Hematopoietic multipotent progenitor cell treated with erythropoietin and hydrocortisone succinate and interleukin-3 and kit ligand, for 4 days (in vitro differentiated cells): ENCODE measurements at regions not wholly inside any gene's neighbourhood (a gene's known extent, or its start where the extent isn't known, plus 50 kb on each side); places are given as distances from the start of the nearest gene placed in this dataset.
"Not testable (repeated sequence)": the region's sequence is repeated elsewhere in the genome, so short reads cannot be mapped to it uniquely, and the experiment has no call there.

Experiments used
- DNase-seq: peaks from one replicate; pipeline ENCODE4 v3.0.0-alpha.2; 2015

DNA sequence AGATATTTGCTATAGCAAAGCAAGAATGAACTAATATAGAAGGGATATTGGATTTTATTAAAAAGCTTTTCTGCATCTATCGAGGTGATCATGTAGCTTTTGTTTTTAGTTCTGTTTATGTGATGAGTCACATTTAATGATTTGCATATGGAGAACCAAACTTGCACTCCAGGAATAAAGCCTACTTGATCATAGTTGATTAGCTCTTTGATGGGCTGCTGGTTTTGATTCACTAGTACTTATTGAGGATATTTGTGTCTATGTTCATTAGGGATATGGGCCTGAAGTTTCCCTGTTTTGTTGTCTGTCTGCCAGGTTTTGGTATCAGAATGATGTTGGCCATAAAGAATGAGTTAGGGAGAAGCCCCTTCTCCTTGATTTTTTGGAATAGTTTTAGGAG, 310.7 kb downstream of the ARPP21 start:
- no peak for DNase-seq

DNA sequence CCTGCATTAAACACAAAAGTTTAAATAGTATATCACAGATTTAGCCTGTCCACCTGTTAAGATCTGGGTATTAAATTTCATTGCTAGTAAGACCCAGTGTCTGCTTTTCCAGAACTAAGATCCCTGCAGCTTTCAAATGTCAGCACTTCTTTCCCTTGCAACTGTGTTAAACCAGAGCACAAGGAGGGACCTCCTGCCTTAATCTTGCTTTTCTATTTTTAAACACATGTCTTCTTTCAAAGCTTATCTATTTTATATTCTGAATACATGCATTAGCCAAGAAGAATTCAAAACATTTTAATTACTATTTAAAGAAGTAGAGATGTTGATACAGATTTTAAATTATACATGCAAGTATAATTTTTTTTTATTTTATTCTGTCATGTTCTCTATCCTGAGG, 315.1 kb downstream of the ARPP21 start:
- DNase-seq: no peak

DNA sequence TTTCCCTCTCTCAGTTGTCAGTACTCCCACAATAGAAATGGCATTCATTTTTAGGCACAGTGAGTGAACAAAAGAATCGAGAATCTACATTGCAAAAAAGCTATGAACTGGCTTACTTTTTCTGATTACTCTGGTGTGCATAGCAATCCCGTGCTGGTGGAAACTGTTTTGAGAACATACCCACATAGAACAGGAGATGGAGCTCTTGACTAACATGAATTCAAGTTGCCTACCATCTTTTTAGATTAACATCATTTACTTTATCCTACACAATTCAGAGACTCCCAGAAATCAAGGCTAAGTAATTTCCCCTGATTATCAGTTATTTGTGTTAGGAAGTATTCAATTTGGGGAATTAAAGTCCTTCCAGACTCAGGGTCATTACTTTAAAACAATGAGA, 326.6 kb downstream of the ARPP21 start:
- DNase-seq: peak; percentile 75

DNA sequence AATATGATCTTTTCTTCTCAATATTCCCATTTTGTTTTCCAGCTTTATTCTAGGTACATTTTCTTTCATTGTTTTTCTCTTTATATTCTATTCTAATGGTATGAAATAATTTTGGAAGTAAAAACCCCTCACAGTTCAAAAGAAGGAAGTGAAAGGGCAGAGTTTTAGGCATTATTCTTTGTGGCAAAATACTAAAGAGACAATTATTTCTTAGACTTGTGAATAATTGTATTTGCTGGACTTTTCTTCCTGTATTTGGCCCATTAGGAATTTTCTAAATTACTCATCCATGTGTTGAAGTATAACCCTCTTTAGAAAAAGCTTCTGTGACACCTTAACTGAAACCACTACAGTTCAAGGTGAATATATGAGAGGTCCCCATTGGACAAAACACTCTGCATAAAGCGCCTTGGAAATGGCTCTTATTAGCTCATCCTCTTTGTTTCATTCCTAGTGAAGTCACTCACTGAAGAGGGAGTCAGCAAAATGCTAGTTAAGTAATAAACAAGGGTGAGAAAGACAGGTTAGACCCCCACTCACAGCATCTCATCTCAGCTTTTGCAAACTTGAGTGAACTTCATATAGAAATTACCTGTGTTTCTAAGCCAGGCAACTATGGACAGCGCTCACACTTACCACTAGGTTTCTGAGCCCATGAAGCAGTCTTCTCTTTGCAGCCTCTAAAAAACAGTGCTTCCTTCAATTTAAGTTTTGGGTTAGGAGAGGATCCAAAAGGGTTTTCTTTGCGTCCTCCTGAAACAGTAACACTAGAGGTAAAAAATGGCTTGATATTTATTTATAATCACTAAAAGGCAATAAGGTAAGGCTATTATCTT, 327.5 kb downstream of the ARPP21 start:
- DNase-seq: no peak

DNA sequence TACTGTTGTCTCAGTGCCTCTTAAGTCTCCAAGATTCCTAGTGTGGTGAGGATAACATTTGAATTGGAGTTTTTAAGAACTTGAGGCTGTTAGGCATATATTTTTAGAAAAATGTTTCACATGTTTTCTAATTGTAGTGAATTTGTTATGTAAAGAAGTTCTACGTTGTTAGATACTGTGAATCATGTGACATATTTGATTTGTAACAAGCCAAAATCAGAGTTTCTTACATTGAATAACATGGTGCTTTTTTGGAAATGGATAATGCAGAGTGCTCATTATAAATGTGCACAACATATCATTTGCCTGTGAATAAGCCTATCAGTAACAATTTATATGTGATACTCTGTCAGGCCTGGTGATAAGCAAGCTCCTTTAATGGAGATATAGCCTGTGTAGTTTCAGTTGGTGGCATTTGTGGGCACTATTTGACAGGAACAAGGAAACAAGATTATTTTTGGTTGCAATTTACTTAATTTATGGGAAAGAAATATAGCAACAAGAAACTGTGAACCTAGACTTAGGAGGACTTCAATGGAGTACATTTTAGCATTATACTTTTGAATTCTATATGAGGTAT, 328.8 kb downstream of the ARPP21 start:
- peak; percentile 74 for DNase-seq

DNA sequence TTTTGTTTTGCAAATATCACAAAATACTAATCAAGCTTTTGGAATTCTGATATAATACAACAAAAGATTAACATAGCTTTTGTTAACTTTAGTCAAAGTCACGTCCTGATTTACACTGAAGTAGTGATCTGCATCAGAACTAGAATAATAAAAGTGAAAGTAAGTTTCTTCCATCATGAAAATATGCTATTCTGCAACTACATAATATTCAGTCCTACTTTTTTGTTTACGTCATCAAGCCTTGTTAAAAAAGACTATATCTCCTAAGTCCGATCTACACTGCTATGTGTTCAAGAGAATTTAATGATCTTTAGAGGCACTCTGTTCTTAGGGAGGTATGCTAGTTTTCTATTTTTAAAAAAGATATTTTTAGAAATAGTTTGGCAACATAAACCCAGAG, 330.1 kb downstream of the ARPP21 start:
- DNase-seq: peak; percentile 31

DNA sequence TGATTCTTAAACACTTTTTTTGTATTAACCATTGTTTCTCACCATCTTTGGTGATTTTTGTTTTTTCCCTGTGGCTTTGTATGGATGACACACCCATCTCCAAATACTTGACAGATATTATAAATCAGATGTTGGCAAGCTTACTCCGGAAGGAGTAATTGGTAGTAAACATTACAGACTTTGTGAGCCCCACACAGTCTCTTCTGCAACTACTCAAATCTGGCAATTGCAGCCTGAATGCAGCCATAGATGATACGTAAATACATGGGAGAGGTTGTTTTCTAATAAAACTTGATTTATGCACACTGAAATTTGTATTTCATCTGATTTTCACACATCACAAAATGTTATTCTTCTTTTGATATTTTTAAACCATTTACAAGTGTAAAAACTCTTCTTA, 331.5 kb downstream of the ARPP21 start:
- no peak for DNase-seq

DNA sequence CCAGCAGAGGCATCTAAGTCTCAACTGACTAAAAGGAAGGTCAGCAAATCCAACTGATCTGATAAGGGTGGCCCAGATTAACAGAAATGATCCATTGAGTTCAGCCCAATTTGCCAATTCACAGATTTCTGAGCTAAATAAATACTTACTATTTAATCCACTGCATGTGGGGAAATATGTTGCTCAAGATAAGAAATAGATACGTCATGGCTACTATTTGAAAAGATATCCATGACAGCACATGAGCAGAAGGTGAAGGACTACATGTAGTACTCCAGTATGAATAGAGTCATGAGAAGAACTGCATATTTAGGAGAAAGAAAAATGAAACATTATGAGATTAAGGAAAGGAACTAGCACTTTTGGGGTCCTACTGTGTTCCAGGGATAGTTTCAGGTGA, 332.4 kb downstream of the ARPP21 start:
- DNase-seq: peak; percentile 43

DNA sequence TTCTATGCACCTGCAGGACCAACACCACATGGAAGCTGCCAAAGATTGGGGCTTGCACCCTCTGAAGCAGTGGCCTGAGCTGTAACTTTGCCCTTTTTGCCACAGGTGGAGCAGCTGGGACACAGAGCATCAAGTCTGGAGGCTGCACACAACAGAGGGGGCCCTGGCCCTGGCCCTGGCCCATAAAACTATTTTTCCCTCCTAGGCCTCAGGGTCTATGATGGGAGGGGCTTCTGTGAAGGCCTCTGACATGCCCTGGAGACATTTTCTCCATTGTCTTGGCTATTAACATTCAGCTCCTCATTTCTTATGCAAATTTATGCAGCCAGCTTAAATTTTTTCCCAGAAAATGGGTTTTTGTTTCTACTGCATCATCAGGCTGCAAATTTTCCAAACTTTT, 335.5 kb downstream of the ARPP21 start:
- DNase-seq: no peak

DNA sequence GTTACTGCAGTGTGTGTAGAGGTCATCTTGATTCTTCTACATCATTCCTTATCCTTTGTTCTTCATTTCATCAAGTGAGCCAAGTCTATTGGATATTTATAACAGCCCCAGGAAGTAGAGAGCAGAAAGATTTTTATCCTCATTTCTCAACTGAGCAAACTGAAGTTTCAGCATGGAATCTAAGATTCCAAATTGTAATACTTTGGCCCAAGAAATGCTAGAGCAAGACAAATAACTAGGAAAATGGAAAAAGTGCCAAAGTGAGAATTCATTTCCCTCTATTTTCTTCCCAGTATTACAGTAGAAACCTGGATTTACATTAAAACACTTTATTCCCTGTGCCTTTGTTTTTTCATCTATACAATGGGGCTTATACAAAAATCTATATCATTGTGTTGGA, 346.8 kb downstream of the ARPP21 start:
- DNase-seq: no peak

DNA sequence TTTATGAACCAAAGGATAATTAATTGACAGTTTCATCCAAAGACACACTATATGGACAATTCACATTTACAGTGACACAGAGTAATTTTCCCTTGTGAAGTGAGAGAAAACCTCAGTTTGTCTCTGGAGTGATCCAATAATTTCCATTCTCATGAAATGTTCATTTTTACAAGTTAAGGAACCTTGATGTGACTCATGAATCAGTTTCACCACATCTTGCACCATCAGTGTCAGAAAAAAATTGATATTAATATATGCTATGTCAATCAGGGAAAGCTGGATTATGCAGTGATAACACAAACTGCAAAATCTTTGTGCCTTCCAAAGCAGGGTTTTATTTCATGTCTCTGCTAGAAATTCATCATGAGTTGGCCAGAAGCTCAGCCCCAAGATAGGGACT, 348.1 kb downstream of the ARPP21 start:
- no peak for DNase-seq

DNA sequence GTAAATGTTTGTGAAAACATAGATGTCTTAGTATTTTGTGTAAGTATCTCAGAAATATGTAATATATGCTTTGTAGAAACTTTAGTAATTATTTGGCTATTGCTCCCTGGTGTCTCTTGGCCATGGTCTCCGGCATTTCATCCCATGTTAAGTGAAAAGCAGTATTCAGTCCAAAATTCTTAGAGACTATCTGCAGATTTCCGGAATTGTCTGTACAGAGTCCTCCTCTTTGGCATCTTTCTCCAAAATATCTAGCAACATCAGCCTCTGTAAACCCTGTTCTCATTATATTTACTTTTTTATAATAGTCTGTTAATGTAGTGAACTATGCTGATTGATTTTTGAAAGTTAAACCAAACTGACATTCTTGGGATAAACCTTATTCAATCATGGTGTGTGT, 352.7 kb downstream of the ARPP21 start:
- DNase-seq: no peak

DNA sequence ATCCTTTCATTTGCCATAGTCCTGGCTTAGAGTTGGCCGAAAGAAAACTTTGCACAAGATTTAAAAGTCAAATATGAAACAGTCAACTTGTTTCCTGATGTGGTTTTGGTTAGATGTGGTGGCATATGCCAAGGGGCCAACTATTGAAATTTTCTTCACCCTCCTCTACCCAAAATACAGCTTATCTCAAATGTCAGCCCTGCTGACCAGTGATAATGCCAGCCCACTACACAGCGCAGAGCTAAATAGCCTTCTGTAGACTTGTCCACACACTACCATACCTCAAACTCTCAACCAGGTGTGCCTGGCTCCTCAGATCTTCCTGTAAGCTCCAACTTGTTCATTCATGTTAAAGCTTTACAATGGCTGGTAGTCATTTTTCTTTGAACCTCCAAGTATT, 368.5 kb upstream of the STAC start:
- DNase-seq: peak; percentile 58

DNA sequence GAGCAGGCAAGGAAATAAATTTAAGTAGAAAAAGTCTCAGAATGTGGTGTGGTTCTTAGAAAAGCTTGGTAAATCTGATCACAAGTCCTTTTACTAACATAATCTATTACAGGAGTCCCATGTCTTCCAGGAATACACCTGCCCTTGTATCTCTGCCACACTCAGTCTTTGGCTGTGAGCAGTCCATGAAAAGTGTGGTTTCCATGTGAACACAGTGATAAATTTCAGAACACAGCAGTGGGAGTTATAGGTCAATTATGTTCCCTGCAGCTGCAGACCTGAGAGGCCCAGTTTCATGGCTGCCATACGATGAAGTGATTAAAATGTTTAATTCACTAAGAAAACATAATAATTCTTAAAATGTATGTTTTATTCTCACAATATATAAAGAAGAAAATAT, 366.9 kb upstream of the STAC start:
- no peak for DNase-seq

DNA sequence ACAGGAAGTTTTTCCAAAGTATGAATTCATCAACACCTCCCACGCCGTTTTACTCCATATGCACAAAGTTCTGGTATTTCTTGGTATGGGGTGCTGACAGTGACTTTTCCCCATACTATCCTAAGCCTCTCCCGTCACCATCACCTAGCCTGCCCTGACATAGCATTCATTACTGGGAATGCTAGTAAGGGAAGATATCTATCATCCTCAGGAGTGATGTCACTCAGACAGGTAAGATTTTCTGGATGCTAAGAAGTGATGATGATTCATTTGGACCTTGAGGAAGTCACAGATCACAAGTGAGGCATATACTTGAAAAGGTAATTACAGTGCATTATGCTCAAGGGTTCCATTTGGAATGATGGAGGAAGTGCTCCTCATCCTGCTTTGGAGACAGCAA, 355.1 kb upstream of the STAC start:
- no peak for DNase-seq

DNA sequence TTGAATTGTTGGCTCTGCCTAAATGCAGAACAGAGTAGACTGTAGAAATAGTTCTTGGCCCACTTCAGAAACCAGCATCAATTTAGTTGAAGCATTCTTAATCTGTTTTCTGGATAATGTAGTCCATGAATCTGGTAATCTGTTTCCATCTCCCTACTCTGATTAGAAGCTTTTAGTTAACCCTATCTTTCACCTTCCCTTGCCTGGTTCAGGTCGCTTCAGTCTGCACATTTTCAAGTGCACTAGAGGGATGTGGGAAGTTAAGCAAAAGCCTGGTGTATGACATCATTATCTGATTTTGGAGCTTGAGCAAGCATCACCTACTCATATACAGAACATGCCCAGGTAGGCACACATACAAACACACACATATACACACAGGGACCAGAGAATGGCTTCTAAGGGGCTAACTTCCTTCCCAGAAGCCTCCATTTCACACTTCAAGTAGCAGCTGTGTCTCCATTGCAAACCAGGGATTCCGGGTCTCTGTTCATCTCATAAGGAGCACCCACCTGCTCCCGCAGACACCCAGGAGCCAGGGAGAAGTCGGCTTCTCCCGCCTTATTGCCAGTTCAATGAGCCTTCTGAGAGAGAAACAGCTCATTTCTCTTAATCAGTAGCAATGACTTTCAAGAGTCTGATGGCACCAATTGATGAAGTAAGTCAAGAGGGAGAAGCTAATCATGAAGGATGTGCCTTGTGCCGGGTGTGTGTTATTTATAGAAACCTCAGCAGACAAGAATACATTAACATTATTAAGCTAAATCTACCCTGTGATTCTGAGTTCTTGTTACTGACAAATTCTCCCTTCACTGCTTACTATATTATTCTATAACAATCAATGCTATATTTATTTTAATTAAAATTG, 347.9 kb upstream of the STAC start:
- DNase-seq: no peak

DNA sequence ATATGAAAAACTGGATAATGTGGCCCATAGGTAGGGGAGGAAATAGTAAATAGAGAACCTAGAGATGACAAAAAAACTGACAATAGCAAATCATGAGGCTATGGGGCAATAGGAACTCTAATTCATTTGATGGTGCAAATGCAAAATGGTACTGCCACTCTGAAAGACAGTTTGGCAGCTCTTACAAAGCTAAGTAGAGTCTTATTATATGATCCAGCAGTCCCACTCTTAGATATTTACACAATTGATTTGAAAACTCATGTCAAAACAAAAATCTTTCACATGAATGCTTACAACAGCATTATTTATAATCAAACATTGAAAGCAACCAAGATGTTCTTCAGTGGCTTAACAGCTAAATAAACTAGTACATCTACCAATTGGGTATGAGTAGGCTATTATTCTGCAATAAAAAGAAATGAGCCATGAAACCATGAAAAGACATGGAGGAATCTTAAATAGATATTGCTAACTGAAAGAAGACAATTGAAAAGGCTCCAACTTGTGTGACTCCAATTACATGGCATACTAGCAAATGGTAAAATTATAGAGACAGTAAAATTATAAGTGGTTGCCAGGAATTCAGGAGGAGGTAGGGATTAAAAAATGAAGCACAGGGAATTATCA, 321.8 kb upstream of the STAC start:
- DNase-seq: no peak

DNA sequence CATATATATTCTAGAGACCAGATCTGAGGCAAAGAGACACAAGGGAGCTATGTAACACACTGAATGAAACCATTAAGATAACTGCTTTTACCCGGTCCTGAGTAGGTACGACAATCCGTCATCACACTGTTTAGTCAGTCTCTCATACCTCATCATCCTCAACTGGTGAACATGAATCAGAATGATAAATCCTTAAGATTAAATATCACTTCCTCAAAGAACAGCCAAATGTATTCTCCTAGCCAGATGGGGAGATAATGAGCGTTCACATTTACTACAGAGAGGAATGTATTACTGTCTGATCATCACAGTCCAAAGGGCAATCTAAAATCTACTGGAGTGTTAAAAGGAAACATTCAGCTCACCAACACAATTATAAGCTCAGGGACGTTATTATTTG, 319.4 kb upstream of the STAC start:
- DNase-seq: peak; percentile 2

DNA sequence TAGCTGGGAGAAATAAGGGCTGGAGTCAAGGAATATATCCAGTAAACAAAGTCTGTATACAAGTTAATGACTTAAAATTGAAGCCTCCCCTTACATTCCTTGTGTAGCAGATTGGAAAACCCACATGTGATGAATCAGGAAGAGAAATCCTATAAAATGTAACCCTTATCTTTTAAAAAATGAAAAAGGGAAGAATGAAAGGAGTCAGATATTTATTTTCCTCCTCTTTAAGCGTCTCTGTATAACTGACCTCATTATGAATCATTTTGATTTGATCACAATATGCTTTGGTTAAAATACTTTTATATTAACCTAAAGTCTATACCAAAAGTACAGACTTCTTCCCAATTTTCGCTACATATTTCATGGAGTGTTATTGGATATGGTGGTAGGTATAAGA, 316.3 kb upstream of the STAC start:
- DNase-seq: no peak

DNA sequence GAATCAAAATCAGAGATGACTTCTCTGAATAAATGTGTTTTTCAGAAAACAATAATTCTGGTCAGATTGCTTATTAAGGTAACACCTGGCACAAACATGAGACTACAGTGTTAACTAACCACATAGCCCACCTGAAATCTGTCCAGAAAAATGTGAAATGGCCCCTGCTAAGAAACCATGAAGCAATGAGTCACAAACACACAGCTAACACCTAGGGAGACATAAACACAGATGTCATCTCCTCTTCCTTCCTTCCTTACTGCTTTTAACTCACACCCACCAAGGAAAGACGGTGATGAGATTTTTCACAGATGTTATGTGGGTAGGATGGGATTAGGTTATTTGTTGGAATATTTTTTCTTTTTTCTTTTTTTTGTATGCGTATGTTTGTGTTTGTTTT, 315.0 kb upstream of the STAC start:
- DNase-seq: no peak

DNA sequence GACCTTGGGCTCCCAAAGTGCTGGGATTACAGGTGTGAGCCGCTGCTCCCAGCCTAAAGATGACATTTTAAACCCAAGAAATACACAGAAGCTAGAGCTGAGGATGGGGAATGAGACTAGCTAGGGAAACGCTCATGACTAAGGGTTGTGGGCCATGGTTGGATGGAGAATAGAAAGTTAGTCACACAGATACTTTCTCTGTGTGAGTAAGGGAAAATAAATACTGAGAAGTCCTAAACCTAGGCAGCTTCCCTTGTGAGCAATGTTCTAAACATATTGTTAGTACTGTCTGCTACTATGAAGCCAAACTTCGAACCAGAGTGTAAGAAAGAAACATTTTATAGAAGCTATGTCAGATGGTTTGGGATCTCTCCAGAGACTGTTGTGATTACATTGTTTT, 304.8 kb upstream of the STAC start:
- DNase-seq: no peak

DNA sequence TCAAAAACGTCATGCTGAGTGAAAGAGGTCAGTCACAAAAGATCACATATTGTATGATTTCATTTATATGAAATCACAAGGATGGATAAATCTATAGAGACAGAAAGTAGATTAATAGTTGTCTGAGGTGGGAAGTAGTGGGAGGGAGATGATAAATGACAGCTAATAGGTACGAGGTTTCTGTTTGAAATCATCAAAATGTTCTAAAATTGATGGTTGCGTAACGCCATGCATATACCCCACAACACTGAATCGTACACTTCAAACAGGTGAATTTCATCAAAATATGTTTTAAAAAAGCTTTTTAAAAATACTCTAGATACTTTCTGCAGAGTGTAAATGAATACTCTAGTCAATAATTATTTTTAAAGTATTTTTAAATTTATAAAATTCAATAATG, 303.0 kb upstream of the STAC start:
- no peak for DNase-seq

DNA sequence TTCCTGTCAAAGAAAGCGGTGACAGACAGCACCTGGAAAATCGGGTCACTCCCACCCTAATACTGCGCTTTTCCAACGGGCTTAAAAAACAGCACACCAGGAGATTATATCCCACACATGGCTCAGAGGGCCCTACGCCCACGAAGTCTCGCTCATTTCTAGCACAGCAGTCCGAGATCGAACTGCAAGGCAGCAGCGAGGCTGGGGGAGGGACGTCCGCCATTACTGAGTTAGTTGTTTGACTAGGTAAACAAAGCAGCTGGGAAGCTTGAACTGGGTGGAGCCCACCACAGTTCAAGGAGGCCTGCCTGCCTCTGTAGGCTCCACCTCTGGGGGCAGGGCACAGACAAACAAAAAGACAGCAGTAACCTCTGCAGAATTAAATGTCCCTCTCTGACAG, 297.3 kb upstream of the STAC start:
- not testable (repeated sequence) for DNase-seq

DNA sequence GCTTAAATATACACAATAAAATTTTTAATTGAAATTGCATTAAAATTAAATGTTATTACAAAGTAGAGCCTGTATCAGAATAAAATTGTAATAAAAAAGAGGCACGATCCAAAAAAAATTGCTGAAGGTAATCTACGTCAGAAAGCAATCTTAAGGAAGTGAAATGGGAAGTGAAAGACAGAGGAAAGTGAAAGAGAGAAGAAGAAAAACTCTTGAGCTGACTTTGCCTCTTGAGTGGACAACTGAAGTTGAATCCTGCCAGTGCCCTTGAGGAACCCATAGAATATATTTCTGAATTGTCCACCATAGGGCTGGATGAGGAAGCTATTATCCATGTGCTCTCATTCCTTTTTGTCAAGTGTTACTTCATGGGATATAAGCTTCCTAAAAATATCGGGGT, 285.1 kb upstream of the STAC start:
- peak; percentile 2 for DNase-seq
